ENCODE measurements at regions not wholly inside any gene's neighbourhood (a gene's known extent, or its start where the extent isn't known, plus 50 kb on each side); places are given as distances from the start of the nearest gene placed in this dataset.
"Not testable (repeated sequence)": the region's sequence is repeated elsewhere in the genome, so short reads cannot be mapped to it uniquely, and the experiment has no call there.

DNA sequence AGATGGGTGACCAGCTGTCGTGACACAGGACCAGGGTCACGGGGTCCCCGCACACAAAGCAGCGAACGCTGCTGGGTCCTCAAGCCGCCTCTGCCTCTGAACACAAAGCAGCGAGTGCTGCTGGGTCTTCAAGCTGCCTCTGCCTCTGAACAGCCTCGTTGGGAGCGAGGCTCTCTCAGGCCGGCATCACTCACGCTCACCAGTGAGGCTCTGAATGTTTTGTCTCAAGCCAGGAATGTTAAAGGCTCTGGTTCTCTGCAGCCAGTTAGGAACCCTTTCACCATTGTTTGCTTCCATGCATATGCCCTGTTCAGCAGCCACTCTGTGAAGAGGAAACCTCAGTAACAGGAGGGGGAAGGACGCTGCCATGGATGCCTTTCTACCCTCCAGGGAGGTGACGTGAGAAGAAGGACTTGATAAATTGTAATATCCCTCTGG, 82.7 kb upstream of the TAF11L2 start:
- CTCF ChIA-PET, result no interaction called here
- no peak overlapping the region for H3K27ac Mint-ChIP-seq (ENCODE audit: unreplicated experiment)
- Histone ChIP-seq H3K27me3 (replicated peaks; ENCODE audit: control insufficient read depth, insufficient read depth, low read length) (no peaks in the 10 kb centered on the region), H3K4me1 (no peaks in the 10 kb centered on the region), H3K9me3 (no peaks in the 10 kb centered on the region), H3K36me3 (ENCODE audit: control insufficient read depth, insufficient read depth, low read length) (no peaks in the 10 kb centered on the region; the same call in 1 of the 2 replicates), H3K4me3 (ENCODE audit: low read depth, low read length) (no peak overlapping the region)
- no peaks in the 10 kb centered on the region for H3K36me3 Mint-ChIP-seq (ENCODE audit: insufficient read depth, unreplicated experiment)
- BruUV-seq (replicated peaks), result no TSS peak
- TF ChIP-seq, protein P1, sequence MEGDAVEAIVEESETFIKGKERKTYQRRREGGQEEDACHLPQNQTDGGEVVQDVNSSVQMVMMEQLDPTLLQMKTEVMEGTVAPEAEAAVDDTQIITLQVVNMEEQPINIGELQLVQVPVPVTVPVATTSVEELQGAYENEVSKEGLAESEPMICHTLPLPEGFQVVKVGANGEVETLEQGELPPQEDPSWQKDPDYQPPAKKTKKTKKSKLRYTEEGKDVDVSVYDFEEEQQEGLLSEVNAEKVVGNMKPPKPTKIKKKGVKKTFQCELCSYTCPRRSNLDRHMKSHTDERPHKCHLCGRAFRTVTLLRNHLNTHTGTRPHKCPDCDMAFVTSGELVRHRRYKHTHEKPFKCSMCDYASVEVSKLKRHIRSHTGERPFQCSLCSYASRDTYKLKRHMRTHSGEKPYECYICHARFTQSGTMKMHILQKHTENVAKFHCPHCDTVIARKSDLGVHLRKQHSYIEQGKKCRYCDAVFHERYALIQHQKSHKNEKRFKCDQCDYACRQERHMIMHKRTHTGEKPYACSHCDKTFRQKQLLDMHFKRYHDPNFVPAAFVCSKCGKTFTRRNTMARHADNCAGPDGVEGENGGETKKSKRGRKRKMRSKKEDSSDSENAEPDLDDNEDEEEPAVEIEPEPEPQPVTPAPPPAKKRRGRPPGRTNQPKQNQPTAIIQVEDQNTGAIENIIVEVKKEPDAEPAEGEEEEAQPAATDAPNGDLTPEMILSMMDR (IDR thresholded peaks at IDR 0.05; ENCODE audit: insufficient read depth in 1 of 2, low read depth in 1 of 2, low read length in 1 of 2, severe bottlenecking in 1 of 2, unreplicated experiment in 1 of 2), result no peak
- H3K27me3 Mint-ChIP-seq (ENCODE audit: insufficient read depth, unreplicated experiment), result no peaks in the 10 kb centered on the region
- DNase-seq, result no peak
- POLR2A ChIA-PET, result no interaction called here
- H3K4me1 Mint-ChIP-seq (ENCODE audit: low read depth, unreplicated experiment), result peaks cover 19% of the 10 kb centered on the region
- H3K4me3 Mint-ChIP-seq (ENCODE audit: unreplicated experiment), result no peak overlapping the region
- intact Hi-C loops (cut with micrococcal nuclease; ENCODE audit: unreplicated experiment), result no loop called here
- no peaks in the 10 kb centered on the region for H3K9me3 Mint-ChIP-seq (ENCODE audit: unreplicated experiment)

DNA sequence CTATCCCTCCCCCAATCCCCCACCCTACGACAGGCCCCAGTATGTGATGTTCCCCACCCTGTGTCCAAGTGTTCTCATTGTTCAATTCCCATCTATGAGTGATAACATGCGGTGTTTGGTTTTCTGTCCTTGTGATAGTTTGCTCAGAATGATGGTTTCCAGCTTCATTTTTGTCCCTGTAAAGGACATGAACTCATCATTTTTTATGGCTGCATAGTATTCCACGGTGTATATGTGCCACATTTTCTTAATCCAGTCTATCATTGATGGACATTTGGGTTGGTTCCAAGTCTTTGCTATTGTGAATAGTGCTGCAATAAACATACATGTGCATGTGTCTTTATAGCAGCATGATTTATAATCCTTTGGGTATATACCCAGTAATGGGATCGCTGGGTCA, 81.7 kb upstream of the TAF11L2 start:
- BruUV-seq (replicated peaks); H3K36me3 Mint-ChIP-seq (ENCODE audit: insufficient read depth, unreplicated experiment); H3K4me3 Mint-ChIP-seq (ENCODE audit: unreplicated experiment); H3K9me3 Mint-ChIP-seq (ENCODE audit: unreplicated experiment); DNase-seq; H3K27me3 Mint-ChIP-seq (ENCODE audit: insufficient read depth, unreplicated experiment); H3K27ac Mint-ChIP-seq (ENCODE audit: unreplicated experiment); H3K36me3 ChIP-seq (ENCODE audit: control insufficient read depth, insufficient read depth, low read length); CTCF ChIA-PET; intact Hi-C loops (cut with micrococcal nuclease; ENCODE audit: unreplicated experiment); H3K4me3 ChIP-seq (ENCODE audit: low read depth, low read length); POLR2A ChIA-PET; H3K9me3 ChIP-seq; H3K27me3 ChIP-seq (replicated peaks; ENCODE audit: control insufficient read depth, insufficient read depth, low read length); H3K4me1 ChIP-seq: not testable (repeated sequence)
- H3K4me1 Mint-ChIP-seq (ENCODE audit: low read depth, unreplicated experiment), result peaks cover 19% of the 10 kb centered on the region

DNA sequence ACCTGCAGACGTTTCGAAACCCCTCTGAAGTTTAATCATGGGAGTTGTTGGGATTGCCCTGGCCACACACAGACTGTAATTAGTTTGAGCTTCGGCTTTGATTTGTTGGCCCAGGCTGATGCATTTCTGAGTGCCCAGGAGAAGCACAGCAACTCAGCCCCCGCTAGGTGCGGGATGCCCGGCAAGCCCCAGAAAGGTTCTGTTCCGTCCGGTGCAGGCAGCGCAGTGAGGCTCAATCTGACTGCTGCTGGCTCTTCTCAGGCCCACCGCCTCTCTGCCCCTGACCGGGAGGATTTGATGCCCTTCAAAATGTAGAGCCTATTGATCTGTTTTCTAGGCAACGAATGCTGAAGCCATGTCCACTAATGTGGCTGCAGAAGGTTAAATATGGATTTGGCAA, 73.4 kb upstream of the TAF11L2 start:
- CTCF ChIA-PET, result no interaction called here
- H3K27ac Mint-ChIP-seq (ENCODE audit: unreplicated experiment), result no peak overlapping the region
- Histone ChIP-seq H3K9me3 (no peaks in the 10 kb centered on the region), H3K4me1 (peaks cover 4% of the 10 kb centered on the region; the same call in 1 of the 2 replicates), H3K36me3 (ENCODE audit: control insufficient read depth, insufficient read depth, low read length) (no peaks in the 10 kb centered on the region), H3K27me3 (replicated peaks; ENCODE audit: control insufficient read depth, insufficient read depth, low read length) (no peaks in the 10 kb centered on the region), H3K4me3 (ENCODE audit: low read depth, low read length) (no peak overlapping the region)
- POLR2A ChIA-PET, result no interaction called here
- no peaks in the 10 kb centered on the region for H3K4me1 Mint-ChIP-seq (ENCODE audit: low read depth, unreplicated experiment)
- intact Hi-C loops (cut with micrococcal nuclease; ENCODE audit: unreplicated experiment), result no loop called here
- no peak overlapping the region for H3K4me3 Mint-ChIP-seq (ENCODE audit: unreplicated experiment)
- H3K9me3 Mint-ChIP-seq (ENCODE audit: unreplicated experiment), result no peaks in the 10 kb centered on the region
- BruUV-seq (replicated peaks), result no TSS peak
- DNase-seq, result no peak
- TF ChIP-seq, protein P1 (IDR thresholded peaks at IDR 0.05; ENCODE audit: insufficient read depth in 1 of 2, low read depth in 1 of 2, low read length in 1 of 2, severe bottlenecking in 1 of 2, unreplicated experiment in 1 of 2), result no peak
- H3K36me3 Mint-ChIP-seq (ENCODE audit: insufficient read depth, unreplicated experiment), result no peaks in the 10 kb centered on the region
- no peaks in the 10 kb centered on the region for H3K27me3 Mint-ChIP-seq (ENCODE audit: insufficient read depth, unreplicated experiment)
